DMS53 treated with DMSO at 0.1 percent for 48 hours (cell line): ENCODE measurements at regions not wholly inside any gene's neighbourhood (a gene's known extent, or its start where the extent isn't known, plus 50 kb on each side); places are given as distances from the start of the nearest gene placed in this dataset.

Experiments used
- DNase-seq: peaks from one replicate; lab custom pipeline; 2025; ENCODE audit not compliant: unreplicated experiment; lab: John Stamatoyannopoulos, UW

GRCh38 chr1:118253053-118253915 is 68.3 kb upstream of the SPAG17 start:
- no peak for DNase-seq

GRCh38 chr1:118252624-118253023 is 67.6 kb upstream of the SPAG17 start:
- DNase-seq: no peak

GRCh38 chr1:118250232-118250631 is 65.2 kb upstream of the SPAG17 start:
- DNase-seq: no peak

- no peak for DNase-seq
Measured at GRCh38 chr1:118249641-118250040, 64.6 kb upstream of the SPAG17 start.

GRCh38 chr1:118247593-118247992 is 62.6 kb upstream of the SPAG17 start:
- DNase-seq: no peak

GRCh38 chr1:118246646-118247045 is 61.6 kb upstream of the SPAG17 start:
- no peak for DNase-seq

GRCh38 chr1:118244194-118244593 is 59.2 kb upstream of the SPAG17 start:
- DNase-seq: no peak

- DNase-seq: no peak
Measured at GRCh38 chr1:118243269-118243668, 58.2 kb upstream of the SPAG17 start.
